HG03196 (cell line): ENCODE measurements at regions not wholly inside any gene's neighbourhood (a gene's known extent, or its start where the extent isn't known, plus 50 kb on each side); places are given as distances from the start of the nearest gene placed in this dataset.

ENCODE experiments used
- ATAC-seq: cut with Tn5 transposase; IDR thresholded peaks from one replicate; pipeline ENCODE4 v1.9.1; 2021; ENCODE audit not compliant: unreplicated experiment

GRCh38 chr9:73742412-73742811 is 590.7 kb downstream of the ANXA1 start:
- no peak for ATAC-seq

DNA sequence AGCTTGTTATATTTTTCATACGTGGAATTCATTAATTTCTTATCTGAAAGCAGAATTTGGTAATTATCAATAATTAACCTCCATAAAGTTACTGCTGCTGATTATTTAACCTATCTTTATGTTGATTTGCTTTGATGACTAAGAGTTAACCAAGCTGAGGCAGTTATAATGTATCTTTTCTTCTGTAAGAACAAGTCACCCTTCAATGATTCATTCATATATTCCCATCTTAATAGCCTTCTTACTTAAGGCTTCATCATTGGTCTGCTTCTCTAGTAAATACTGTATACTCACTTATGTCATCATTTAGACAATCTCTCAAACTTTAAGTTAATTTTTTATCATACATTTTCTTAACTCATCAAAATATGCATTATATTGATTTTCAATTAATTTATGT is 592.2 kb downstream of the ANXA1 start:
- no peak for ATAC-seq

DNA sequence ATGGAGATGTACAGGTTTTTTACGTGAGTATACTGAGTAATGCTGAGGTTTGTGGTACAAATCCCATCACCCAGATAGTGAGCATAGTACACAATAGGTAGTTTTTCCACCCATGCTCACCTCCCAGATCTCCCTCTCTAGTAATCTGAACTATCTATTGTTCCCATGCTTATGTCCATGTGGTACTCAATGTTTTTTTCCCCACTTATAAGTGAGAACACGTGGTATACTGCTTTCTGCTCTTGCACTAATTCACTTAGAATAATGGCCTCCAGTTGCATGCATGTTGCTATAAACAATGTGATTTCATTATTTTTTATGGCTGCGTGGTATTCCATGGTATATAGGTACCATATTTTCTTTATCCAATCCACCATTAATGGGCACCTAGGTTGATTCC is 593.9 kb downstream of the ANXA1 start:
- ATAC-seq = no peak

DNA sequence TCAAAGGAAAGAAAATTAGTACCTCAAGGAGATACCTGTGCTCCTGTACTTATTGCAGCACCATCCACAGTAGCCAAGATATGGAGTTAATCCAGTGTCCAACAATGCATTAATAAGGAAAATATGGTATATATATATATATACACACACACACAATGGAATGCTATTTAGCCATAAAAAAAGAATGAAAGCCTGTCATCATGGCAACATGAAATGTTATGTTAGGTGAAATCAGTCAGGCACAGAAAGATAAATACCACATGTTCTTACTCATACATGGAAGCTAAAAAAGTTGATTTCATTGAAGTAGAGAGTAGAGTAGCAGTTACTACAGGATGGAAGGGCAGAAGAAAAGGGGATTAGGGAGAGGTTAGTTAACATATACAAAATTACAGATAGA is 601.5 kb downstream of the ANXA1 start:
- ATAC-seq = no peak

- ATAC-seq = no peak
Measured at GRCh38 chr9:73761905-73762304, 610.2 kb downstream of the ANXA1 start.

- no peak for ATAC-seq
Measured at GRCh38 chr9:73773896-73774295, 622.2 kb downstream of the ANXA1 start.

GRCh38 chr9:73775757-73776156 is 624.1 kb downstream of the ANXA1 start:
- ATAC-seq = no peak

- ATAC-seq = no peak
Measured at GRCh38 chr9:73780916-73781315, 629.3 kb downstream of the ANXA1 start.

- no peak for ATAC-seq
Measured at GRCh38 chr9:73782166-73782565, 630.5 kb downstream of the ANXA1 start.

DNA sequence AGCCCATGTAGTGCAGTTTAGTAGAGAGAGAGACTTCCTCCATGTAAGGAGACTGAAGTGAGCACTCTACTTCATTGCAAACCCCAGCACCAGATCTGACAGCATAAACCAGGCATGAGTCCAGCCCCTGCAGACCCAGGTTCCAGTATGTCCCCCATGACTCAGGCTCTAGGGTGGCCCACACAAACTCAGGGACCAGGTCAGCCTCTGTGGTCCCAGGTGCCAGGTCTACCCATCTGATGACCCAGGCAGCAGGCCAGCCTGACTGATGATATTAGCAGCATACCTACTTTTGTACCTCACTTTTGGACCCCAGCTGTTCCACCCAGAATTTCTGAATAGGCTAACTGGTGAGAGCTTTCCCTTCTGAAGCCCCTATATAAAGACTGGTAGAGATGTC is 647.8 kb downstream of the ANXA1 start:
- no peak for ATAC-seq

- no peak for ATAC-seq
Measured at GRCh38 chr9:73805111-73805510, 653.4 kb downstream of the ANXA1 start.

GRCh38 chr9:73805853-73806458 is 654.3 kb downstream of the ANXA1 start:
- ATAC-seq = no peak

DNA sequence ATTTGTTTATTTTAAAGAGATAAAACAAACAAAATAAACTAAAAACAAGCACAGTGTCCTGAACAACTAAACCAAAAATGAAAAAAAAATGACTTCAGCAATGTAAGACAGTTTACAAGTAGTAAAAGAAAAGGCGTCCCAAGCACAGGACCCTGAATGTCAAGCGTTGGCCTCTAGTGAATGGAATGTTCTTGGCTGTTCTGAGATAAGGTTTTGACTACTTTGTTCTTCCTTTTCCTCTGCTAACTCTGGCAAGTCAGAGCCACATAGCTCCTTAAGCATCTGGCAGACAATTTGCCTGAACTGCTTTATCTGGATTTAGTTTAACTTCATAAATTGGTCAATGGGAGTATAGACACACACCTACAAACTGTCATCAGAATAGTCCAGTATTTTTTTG is 655.2 kb downstream of the ANXA1 start:
- ATAC-seq = no peak

- no peak for ATAC-seq
Measured at GRCh38 chr9:73807952-73808351, 656.3 kb downstream of the ANXA1 start.

GRCh38 chr9:73810585-73811215 is 659.0 kb downstream of the ANXA1 start:
- no peak for ATAC-seq

DNA sequence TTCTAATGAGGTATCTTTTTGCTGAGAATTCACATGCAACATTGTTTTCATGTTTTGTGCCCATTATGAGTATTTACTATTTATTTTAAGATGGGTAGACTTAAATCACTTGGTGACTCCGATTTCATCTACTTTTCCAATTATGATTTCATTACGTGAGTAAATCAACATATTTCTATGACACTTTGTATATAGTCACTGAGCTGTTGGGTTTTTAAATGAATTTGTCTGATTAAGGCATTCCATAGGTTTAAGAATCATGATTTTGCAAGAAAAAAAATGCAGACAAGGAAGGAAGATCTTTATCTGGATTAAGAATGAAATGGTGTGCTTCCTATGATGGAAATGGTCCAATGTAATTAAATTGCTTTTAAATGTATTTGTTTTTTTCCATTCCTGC is 661.9 kb downstream of the ANXA1 start:
- no peak for ATAC-seq

- ATAC-seq = no peak
Measured at GRCh38 chr9:73816905-73817304, 665.2 kb downstream of the ANXA1 start.

DNA sequence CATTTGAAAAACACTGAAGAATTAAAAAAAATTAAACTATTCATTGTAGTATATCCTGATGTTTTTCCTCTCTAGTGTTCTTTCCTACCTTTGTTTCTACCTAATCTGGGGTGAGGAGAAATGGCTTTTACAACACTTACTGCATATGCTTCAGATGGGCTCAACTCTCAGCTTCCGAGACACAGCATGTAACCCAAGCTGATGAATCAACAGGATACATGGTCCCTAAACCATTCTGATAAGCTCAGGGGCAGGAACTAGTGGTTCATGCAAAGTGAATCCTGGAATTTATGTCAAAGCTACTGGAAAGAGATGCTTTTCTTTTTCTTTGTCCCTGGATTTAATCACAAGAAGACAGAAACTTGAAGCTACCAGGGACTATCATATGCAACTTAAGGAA is 672.5 kb upstream of the RORB start:
- no peak for ATAC-seq

DNA sequence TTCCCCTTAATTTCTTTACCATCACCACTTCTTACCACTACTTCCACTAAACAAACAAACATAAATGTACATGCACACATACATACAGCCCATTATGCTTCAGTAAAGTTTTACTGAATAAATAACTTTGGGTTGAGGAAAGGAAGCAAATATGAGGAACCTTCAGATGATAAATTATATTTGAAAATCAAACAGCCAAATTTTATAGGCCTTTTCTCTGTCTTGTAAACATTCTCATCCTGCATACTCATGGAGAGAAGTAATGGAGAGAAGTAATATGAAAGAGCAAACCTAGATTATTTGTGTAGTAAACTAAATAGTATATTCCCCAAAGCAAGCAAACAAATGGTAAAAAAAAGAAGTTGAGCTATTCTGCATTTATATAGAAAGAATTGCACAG is 658.3 kb upstream of the RORB start:
- ATAC-seq = no peak

DNA sequence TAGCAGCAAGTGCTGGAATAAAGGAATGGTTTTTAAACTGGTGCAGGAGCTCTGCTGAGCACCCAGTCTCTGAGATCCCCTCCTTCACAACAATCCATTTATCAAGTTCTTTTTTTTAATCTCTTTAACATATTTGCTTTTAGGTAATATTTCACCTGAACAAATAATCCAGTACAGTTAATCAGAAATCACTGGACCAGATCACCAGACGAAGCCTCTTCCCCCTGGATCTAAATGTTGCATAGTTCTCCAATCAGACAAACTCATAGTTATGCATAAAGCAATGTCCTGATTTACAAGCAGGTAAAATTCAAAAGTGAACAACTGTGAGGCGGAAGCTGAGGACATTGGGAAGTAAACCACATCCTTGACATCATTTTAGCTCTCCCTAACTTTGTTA is 657.7 kb upstream of the RORB start:
- ATAC-seq = no peak

DNA sequence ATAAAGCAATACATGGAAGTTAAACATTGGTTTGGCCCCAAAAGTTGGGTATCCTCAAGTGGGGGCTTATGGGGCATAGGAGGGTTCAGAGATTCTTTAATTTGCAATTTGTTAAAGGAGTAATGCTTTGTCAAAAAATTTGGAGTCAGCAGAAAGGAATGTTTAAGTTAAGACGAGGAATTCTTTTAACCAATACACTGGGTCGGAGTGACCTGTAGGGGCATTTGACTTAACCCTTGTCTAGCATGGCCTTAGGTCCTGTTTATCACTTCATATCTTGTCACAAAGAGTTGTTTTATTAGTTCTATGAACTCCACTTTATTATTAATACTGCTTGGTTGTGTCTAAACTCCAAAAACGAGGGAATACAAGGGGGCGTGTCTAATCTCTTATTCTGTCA is 656.1 kb upstream of the RORB start:
- ATAC-seq = no peak

GRCh38 chr9:73844135-73844534 is 653.0 kb upstream of the RORB start:
- ATAC-seq = no peak

DNA sequence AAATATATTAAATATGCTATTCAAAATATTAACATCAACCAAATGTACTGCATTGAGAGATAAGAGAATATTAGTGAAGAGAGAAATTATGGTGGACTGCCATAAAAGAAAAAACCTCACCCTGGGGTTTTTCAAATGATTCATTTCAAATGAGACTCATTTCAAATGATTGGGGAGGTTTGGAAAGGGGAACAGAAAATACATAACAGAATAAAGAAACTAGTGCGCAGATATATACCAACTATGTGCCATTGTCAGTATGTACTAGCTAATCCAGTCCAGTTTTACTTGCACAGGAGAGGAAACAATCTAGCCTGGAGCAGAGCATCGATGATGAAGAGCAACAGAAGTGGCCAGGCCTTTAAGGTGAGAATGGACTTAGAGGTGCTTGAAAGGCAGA is 651.6 kb upstream of the RORB start:
- ATAC-seq = peak; percentile 68
